GM08714 (cell line): ENCODE measurements at regions not wholly inside any gene's neighbourhood (a gene's known extent, or its start where the extent isn't known, plus 50 kb on each side); places are given as distances from the start of the nearest gene placed in this dataset.

ENCODE experiments used
- H3K4me3 ChIP-seq: fragments of 200-500 bp; sonication (Bioruptor generic); 2 replicates; pipeline ENCODE4 v1.5.1; 2014; ENCODE audit warnings: mild to moderate bottlenecking, low read length, inconsistent platforms
- ZNF274 ChIP-seq: IDR thresholded peaks from 2 replicates; pipeline ENCODE4 v1.6.1; 2012; ENCODE audit warnings: mild to moderate bottlenecking, low read depth, low read length

GRCh38 chr5:81883371-81883770, 88.5 kb upstream of the ATG10 start:
- no peak for TF ChIP-seq ZNF274
- no peak overlapping the region for H3K4me3 ChIP-seq

GRCh38 chr5:81881595-81881994, 90.2 kb upstream of the ATG10 start:
- TF ChIP-seq ZNF274 = no peak
- no peak overlapping the region for H3K4me3 ChIP-seq

DNA sequence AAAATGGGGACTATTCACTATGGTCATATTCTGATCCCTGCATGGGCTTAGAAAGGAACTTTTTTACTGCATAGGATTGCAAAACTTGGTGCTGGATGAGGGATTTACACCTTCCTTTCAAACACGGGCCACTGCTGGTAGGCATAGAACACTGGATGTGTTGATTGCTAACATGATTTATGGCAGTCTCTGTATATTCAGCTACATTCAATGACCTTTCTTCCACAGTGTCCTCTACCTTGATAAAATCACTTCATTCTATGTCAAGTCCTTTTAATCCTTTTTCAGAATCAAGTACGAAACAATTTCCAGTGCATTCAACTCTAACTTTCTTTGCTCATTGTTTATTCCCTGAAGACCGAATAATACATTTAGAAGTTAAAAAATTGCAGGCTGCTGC, 91.9 kb upstream of the ATG10 start:
- TF ChIP-seq ZNF274 = no peak
- H3K4me3 ChIP-seq = no peak overlapping the region

DNA sequence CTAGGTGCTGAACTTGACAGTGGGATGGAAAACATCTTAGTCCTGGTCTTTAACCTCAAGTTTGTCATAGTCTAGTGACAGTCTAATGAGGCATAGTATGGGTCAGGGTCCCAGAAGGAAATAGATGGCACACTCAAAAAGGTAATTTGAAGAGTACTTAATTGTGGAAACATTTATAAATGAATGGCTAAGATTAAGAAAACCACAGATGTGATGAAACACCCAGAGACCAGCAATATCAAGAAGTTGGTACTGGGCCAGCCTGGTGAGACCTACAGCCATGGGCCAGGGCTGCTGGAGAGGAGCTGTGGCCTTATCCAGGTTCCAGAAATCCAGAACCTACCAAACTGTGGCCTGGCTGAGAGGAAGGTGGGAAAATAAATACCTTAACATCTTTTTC, 93.5 kb upstream of the ATG10 start:
- H3K4me3 ChIP-seq = no peak overlapping the region
- no peak for TF ChIP-seq ZNF274

- H3K4me3 ChIP-seq = no peak overlapping the region
- TF ChIP-seq ZNF274 = no peak
These were observed 104.8 kb upstream of the ATG10 start for GRCh38 chr5:81866994-81867393.

DNA sequence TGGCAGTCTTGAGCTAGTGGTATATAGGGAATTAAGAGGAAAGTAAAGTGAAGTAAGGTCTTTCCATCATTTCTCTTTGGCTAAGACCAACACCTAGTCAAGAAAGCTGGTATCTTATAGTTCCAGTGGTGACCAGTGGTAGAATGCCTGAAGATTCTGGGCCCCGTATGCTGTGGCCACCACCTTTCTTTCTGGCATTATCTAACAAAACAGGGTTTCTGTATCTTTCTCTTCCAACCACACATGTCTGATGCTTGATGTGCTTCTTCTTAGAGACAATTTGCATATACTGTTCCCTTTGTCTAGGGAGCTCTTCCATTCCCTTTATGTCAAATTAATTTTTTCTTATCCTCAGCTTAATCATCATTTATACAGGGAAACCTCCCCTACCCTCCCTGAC, 109.9 kb upstream of the SSBP2 start:
- no peak overlapping the region for H3K4me3 ChIP-seq
- no peak for TF ChIP-seq ZNF274

- no peak for TF ChIP-seq ZNF274
- no peak overlapping the region for H3K4me3 ChIP-seq
These were observed 108.7 kb upstream of the SSBP2 start for GRCh38 chr5:81859624-81860023.

GRCh38 chr5:81856948-81857928, 106.3 kb upstream of the SSBP2 start:
- no peak for TF ChIP-seq ZNF274
- H3K4me3 ChIP-seq = no peak overlapping the region

DNA sequence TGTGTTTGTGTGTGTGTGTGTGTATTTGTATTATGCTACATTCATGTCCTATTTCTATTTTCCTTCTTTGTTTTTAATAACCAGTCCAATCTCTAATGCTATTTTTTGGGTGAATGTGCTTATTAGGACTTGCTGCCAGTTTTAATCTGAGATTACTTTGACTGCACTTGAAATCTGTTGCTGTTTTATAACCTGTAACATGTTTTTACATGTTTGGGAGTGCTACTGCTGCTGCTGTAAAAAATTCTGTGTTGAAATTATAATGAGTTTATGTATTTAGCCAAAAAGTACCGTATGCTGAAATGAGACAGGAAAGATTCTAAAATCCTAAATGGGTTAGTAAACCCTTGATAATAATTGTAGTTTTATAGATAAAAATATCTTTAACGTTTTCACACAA, 104.7 kb upstream of the SSBP2 start:
- TF ChIP-seq ZNF274 = no peak
- no peak overlapping the region for H3K4me3 ChIP-seq

DNA sequence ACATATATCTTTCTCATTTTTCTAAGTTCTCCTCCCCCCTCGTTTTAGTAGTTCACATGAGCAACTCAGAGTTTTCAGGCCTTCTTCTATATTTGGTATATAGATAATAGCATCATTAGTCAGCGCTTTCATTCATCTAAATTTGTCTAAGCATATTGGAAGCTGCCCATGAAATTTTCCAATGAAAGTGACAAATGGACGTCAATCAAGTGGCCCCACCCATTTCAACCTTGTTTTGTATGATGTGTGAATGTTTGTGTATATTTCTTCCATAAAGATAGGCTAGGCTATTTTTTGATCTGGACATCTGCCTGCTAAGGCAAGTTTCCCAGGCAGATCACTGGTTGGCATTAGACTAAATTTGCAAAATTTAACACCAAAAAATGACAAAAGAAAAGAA, 104.0 kb upstream of the SSBP2 start:
- no peak overlapping the region for H3K4me3 ChIP-seq
- no peak for TF ChIP-seq ZNF274

DNA sequence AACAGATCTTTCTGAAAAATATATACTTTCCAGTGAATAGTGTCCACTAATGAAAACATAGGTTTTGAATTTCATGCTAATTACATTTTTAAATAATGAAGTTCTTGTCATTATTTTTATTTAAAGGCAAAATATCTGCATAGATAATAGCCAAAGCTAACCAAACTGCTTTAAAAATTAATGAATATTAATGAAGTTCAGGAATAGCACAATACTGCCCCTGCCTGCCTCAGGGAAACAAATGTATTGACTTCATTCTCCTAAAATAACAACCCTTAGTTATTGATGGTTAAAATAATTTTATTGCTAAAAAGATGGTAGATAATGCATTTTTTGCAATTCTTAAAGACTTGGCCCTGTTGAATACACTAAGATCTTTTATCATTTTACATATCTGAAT, 103.6 kb upstream of the SSBP2 start:
- TF ChIP-seq ZNF274 = no peak

GRCh38 chr5:81853030-81853357, 102.1 kb upstream of the SSBP2 start:
- TF ChIP-seq ZNF274 = no peak
- H3K4me3 ChIP-seq = peak overlapping the region; percentile 64; the same call in 1 of the 2 replicates

More for the DNA sequence above, 103.6 kb upstream of the SSBP2 start:
- H3K4me3 ChIP-seq = no peak overlapping the region

- no peak for TF ChIP-seq ZNF274
- peak overlapping the region; percentile 64 for H3K4me3 ChIP-seq
These were observed 101.6 kb upstream of the SSBP2 start for GRCh38 chr5:81852291-81853029.

- no peak for TF ChIP-seq ZNF274
- peak overlapping the region; percentile 64 for H3K4me3 ChIP-seq
These were observed 100.7 kb upstream of the SSBP2 start for GRCh38 chr5:81851481-81852178.
